K562 (cell line): ENCODE measurements at regions not wholly inside any gene's neighbourhood (a gene's known extent, or its start where the extent isn't known, plus 50 kb on each side); places are given as distances from the start of the nearest gene placed in this dataset.

ENCODE experiments used
- ATF7 ChIP-seq: fragments of 450-650 bp; IDR thresholded peaks from 2 replicates; pipeline ENCODE4 v1.7.1; 2014; ENCODE audit warnings: mild to moderate bottlenecking, moderate library complexity
- E2F5 ChIP-seq: sonication (generic); formaldehyde crosslinking; IDR thresholded peaks from 2 replicates; pipeline ENCODE4 v1.8.0; 2022; ENCODE audit warnings: mild to moderate bottlenecking, missing genetic modification reagents
- JUND ChIP-seq, 2 experiments: IDR thresholded peaks; 2 replicates in 1 of 2; 3 replicates in 1 of 2; pipeline ENCODE4 v1.6.1; 2011; ENCODE audit warnings: borderline replicate concordance in 2 of 2, low read depth in 2 of 2, low read length in 2 of 2, improper control_type of control experiment in 1 of 2, missing biosample characterization in 1 of 2, missing genetic modification characterization in 1 of 2, missing genetic modification reagents in 1 of 2
- MGA ChIP-seq: fragments of 450-650 bp; IDR thresholded peaks from 2 replicates; pipeline ENCODE4 v1.6.1; 2016; ENCODE audit warnings: mild to moderate bottlenecking, moderate library complexity
- PHB ChIP-seq: fragments of 250-450 bp; sonication (Bioruptor Pico); IDR thresholded peaks from 2 replicates; pipeline ENCODE4 v1.5.0; 2021
- SMARCB1 ChIP-seq: IDR thresholded peaks from 2 replicates; pipeline ENCODE4 v1.6.1; 2011; ENCODE audit warnings: improper control_type of control experiment, low read depth; ENCODE audit not compliant: insufficient read length
- WHSC1 ChIP-seq: IDR thresholded peaks from one replicate; pipeline ENCODE4 v1.6.1; 2012; ENCODE audit warnings: low read length, control low read depth, inconsistent platforms
- ZNF707 ChIP-seq: fragments of 250-450 bp; sonication (Bioruptor Pico); conservative IDR thresholded peaks from 2 replicates; pipeline ENCODE4 v1.8.0; 2022; ENCODE audit warnings: inconsistent platforms, mild to moderate bottlenecking, moderate library complexity

- TF ChIP-seq MGA, result no peak
- TF ChIP-seq PHB (CRISPR knock-in tag), result no peak
- no peak for TF ChIP-seq JUND (IDR thresholded peaks at IDR 0.05; ENCODE audit: borderline replicate concordance, low read depth, low read length)
- no peak for TF ChIP-seq JUND (tag; IDR thresholded peaks at IDR 0.05; ENCODE audit: borderline replicate concordance, low read depth, low read length)
- no peak for TF ChIP-seq ZNF707 (CRISPR knock-in tag)
- TF ChIP-seq ATF7, result no peak
- no peak for TF ChIP-seq SMARCB1
- no peak for TF ChIP-seq WHSC1
- no peak for TF ChIP-seq E2F5 (CRISPR knock-in tag)
- TF ChIP-seq, all 486 proteins: peak for 0
Measured at GRCh38 chr1:82795508-82796149, 994.9 kb downstream of the ADGRL2 start (continued).
